A549 (cell line): ENCODE measurements at regions not wholly inside any gene's neighbourhood (a gene's known extent, or its start where the extent isn't known, plus 50 kb on each side); places are given as distances from the start of the nearest gene placed in this dataset.

Source experiments
- BHLHE40 ChIP-seq: IDR thresholded peaks from 2 replicates; pipeline ENCODE4 v1.6.1; 2012; ENCODE audit warnings: low read depth, low read length, inconsistent platforms
- CHD2 ChIP-seq: fragments of 150-350 bp; IDR thresholded peaks from 2 replicates; pipeline ENCODE4 v1.6.1; 2014; ENCODE audit warnings: low read length; ENCODE audit not compliant: partially characterized antibody
- CTCF ChIP-seq: fragments of >200 bp; sonication (Bioruptor Twin); formaldehyde crosslinking; IDR thresholded peaks from 3 replicates; pipeline ENCODE4 v1.5.1; 2016
- POLR2A ChIP-seq: IDR thresholded peaks from 2 replicates; pipeline ENCODE4 v1.6.1; 2012; ENCODE audit warnings: mild to moderate bottlenecking, low read length
- RFX5 ChIP-seq: fragments of 450-650 bp; IDR thresholded peaks from 2 replicates; pipeline ENCODE4 v1.7.1; 2014; ENCODE audit warnings: antibody characterized with exemption, mild to moderate bottlenecking, moderate library complexity

DNA sequence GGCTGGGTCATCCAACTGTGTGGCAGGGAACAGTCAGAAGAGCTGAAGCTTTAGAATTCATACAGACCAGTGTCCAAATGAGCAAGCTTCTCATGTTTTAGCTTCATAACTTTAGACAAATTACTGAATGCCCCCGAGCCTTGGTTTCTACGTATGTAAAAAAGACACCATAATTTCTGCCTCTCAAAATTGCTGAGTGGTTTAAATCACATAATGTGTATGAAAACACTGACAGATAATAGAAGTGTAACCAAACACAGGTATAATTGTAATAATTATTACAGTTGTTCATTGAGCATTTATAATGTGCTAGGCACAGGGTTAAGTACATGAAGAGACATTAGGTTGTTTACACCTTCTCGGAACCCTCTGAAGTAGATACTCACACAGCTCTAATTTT, 207.2 kb downstream of the IGSF11 start:
- no peak for TF ChIP-seq CTCF
- TF ChIP-seq RFX5: no peak
- no peak for TF ChIP-seq BHLHE40
- no peak for TF ChIP-seq CHD2
- TF ChIP-seq POLR2A: no peak
